Ovary (tissue), 3 donors: ENCODE measurements at regions not wholly inside any gene's neighbourhood (a gene's known extent, or its start where the extent isn't known, plus 50 kb on each side); places are given as distances from the start of the nearest gene placed in this dataset.

ENCODE experiments used
- EP300 ChIP-seq: sonication (generic); formaldehyde crosslinking; IDR thresholded peaks from one replicate; pipeline ENCODE4 v1.6.1; 2017; ENCODE audit warnings: antibody characterized with exemption
- POLR2A ChIP-seq: fragments of 450-650 bp; IDR thresholded peaks from one replicate; pipeline ENCODE4 v1.6.1; 2017; ENCODE audit warnings: antibody characterized with exemption, mild to moderate bottlenecking, moderate library complexity
- TF ChIP-seq, protein P1 (sequence below), 3 donors: fragments of 450-650 bp in 2 of 3; fragments of 200-600 bp in 1 of 3; IDR thresholded peaks; one replicate each; pipeline versions ENCODE4 v1.5.1 to v1.8.0; 2016 to 2022; ENCODE audit warnings: antibody characterized with exemption in 3 of 3, mild to moderate bottlenecking in 1 of 3
- donor health status: DM: no; HTN: no; CAD: no.

DNA sequence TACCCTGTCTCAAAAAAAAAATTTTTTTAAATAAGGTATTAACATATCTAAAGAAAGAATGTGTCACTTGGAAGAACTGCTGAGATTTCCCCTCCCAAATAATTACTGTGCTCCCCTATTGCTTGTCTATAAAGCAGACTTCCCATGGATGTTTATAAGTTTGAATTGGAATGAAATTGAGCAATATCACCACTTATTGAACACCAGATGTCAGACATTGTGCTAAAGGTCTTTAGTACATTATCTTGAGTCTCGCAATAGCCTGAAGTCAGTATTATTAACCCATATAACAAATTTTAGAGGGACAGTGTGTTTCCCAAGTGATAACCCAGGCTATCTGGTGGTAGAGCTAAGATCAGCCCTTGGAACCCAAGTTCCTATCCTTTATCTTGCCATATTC is 69.0 kb upstream of the EPCAM start:
- TF ChIP-seq EP300: no peak
- no peak for TF ChIP-seq POLR2A
- TF ChIP-seq, protein P1, sequence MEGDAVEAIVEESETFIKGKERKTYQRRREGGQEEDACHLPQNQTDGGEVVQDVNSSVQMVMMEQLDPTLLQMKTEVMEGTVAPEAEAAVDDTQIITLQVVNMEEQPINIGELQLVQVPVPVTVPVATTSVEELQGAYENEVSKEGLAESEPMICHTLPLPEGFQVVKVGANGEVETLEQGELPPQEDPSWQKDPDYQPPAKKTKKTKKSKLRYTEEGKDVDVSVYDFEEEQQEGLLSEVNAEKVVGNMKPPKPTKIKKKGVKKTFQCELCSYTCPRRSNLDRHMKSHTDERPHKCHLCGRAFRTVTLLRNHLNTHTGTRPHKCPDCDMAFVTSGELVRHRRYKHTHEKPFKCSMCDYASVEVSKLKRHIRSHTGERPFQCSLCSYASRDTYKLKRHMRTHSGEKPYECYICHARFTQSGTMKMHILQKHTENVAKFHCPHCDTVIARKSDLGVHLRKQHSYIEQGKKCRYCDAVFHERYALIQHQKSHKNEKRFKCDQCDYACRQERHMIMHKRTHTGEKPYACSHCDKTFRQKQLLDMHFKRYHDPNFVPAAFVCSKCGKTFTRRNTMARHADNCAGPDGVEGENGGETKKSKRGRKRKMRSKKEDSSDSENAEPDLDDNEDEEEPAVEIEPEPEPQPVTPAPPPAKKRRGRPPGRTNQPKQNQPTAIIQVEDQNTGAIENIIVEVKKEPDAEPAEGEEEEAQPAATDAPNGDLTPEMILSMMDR (IDR thresholded peaks at IDR 0.05): no peak
